ENCODE measurements at regions not wholly inside any gene's neighbourhood (a gene's known extent, or its start where the extent isn't known, plus 50 kb on each side); places are given as distances from the start of the nearest gene placed in this dataset.

- Histone ChIP-seq H3K9me2 (ENCODE audit: insufficient read depth, low read length) (no peaks in the 10 kb centered on the region), H3K27ac (ENCODE audit: low read length) (no peak overlapping the region), H3F3A (ENCODE audit: insufficient read depth, low read length, poor library complexity, severe bottlenecking) (no peaks in the 10 kb centered on the region), H3K79me2 (replicated peaks; ENCODE audit: insufficient read depth, low read length) (no peaks in the 10 kb centered on the region), H3K9me3 (ENCODE audit: low read length) (no peaks in the 10 kb centered on the region), H3K27me3 (ENCODE audit: insufficient read depth, low read depth, low read length) (no peaks in the 10 kb centered on the region), H3K4me2 (ENCODE audit: low read length) (no peak overlapping the region), H3K36me3 (ENCODE audit: insufficient read depth, low read length) (no peaks in the 10 kb centered on the region), H4K20me1 (ENCODE audit: insufficient read depth) (no peaks in the 10 kb centered on the region), H3K9ac (ENCODE audit: low read length) (no peak overlapping the region), H3K4me3 (ENCODE audit: low read length) (no peak overlapping the region), H2AFZ (ENCODE audit: low read depth, low read length) (no peak overlapping the region)
- TF ChIP-seq RAD21 (conservative IDR thresholded peaks at IDR 0.05) (no peak), EP300 (conservative IDR thresholded peaks at IDR 0.05; ENCODE audit: poor library complexity, severe bottlenecking) (no peak), SMC3 (conservative IDR thresholded peaks at IDR 0.05; ENCODE audit: poor library complexity) (no peak), EZH2 (IDR thresholded peaks at IDR 0.05; ENCODE audit: borderline replicate concordance, insufficient read depth, low read length, poor library complexity, severe bottlenecking) (no peak), MXI1 (conservative IDR thresholded peaks at IDR 0.05; ENCODE audit: poor library complexity, severe bottlenecking) (no peak), POLR2AphosphoS5 (IDR thresholded peaks at IDR 0.05) (no peak), TAF1 (IDR thresholded peaks at IDR 0.05; ENCODE audit: low read depth) (no peak)
- TF ChIP-seq, protein P1, sequence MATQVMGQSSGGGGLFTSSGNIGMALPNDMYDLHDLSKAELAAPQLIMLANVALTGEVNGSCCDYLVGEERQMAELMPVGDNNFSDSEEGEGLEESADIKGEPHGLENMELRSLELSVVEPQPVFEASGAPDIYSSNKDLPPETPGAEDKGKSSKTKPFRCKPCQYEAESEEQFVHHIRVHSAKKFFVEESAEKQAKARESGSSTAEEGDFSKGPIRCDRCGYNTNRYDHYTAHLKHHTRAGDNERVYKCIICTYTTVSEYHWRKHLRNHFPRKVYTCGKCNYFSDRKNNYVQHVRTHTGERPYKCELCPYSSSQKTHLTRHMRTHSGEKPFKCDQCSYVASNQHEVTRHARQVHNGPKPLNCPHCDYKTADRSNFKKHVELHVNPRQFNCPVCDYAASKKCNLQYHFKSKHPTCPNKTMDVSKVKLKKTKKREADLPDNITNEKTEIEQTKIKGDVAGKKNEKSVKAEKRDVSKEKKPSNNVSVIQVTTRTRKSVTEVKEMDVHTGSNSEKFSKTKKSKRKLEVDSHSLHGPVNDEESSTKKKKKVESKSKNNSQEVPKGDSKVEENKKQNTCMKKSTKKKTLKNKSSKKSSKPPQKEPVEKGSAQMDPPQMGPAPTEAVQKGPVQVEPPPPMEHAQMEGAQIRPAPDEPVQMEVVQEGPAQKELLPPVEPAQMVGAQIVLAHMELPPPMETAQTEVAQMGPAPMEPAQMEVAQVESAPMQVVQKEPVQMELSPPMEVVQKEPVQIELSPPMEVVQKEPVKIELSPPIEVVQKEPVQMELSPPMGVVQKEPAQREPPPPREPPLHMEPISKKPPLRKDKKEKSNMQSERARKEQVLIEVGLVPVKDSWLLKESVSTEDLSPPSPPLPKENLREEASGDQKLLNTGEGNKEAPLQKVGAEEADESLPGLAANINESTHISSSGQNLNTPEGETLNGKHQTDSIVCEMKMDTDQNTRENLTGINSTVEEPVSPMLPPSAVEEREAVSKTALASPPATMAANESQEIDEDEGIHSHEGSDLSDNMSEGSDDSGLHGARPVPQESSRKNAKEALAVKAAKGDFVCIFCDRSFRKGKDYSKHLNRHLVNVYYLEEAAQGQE (IDR thresholded peaks at IDR 0.05; ENCODE audit: borderline replicate concordance): no peak
- TF ChIP-seq, protein P2, sequence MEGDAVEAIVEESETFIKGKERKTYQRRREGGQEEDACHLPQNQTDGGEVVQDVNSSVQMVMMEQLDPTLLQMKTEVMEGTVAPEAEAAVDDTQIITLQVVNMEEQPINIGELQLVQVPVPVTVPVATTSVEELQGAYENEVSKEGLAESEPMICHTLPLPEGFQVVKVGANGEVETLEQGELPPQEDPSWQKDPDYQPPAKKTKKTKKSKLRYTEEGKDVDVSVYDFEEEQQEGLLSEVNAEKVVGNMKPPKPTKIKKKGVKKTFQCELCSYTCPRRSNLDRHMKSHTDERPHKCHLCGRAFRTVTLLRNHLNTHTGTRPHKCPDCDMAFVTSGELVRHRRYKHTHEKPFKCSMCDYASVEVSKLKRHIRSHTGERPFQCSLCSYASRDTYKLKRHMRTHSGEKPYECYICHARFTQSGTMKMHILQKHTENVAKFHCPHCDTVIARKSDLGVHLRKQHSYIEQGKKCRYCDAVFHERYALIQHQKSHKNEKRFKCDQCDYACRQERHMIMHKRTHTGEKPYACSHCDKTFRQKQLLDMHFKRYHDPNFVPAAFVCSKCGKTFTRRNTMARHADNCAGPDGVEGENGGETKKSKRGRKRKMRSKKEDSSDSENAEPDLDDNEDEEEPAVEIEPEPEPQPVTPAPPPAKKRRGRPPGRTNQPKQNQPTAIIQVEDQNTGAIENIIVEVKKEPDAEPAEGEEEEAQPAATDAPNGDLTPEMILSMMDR (IDR thresholded peaks at IDR 0.05; ENCODE audit: poor library complexity, severe bottlenecking): no peak
These were observed 479.0 kb downstream of the NPHP4 start for GRCh38 chr1:5513179-5513578.

GRCh38 chr1:5511381-5512097 is 480.7 kb downstream of the NPHP4 start:
- Histone ChIP-seq H3K36me3 (ENCODE audit: insufficient read depth, low read length) (no peaks in the 10 kb centered on the region), H3K4me3 (ENCODE audit: low read length) (no peak overlapping the region), H3K9ac (ENCODE audit: low read length) (no peak overlapping the region), H3K27me3 (ENCODE audit: insufficient read depth, low read depth, low read length) (no peaks in the 10 kb centered on the region), H3K79me2 (replicated peaks; ENCODE audit: insufficient read depth, low read length) (no peaks in the 10 kb centered on the region), H3K9me3 (ENCODE audit: low read length) (no peaks in the 10 kb centered on the region), H3K27ac (ENCODE audit: low read length) (no peak overlapping the region), H2AFZ (ENCODE audit: low read depth, low read length) (no peak overlapping the region), H3F3A (ENCODE audit: insufficient read depth, low read length, poor library complexity, severe bottlenecking) (no peaks in the 10 kb centered on the region), H3K9me2 (ENCODE audit: insufficient read depth, low read length) (no peaks in the 10 kb centered on the region), H3K4me2 (ENCODE audit: low read length) (no peak overlapping the region), H4K20me1 (ENCODE audit: insufficient read depth) (no peaks in the 10 kb centered on the region)
- no peak for TF ChIP-seq SMC3 (conservative IDR thresholded peaks at IDR 0.05; ENCODE audit: poor library complexity)
- no peak for TF ChIP-seq TAF1 (IDR thresholded peaks at IDR 0.05; ENCODE audit: low read depth)
- TF ChIP-seq RAD21 (conservative IDR thresholded peaks at IDR 0.05): no peak
- TF ChIP-seq MXI1 (conservative IDR thresholded peaks at IDR 0.05; ENCODE audit: poor library complexity, severe bottlenecking): no peak
- TF ChIP-seq, protein P1 (IDR thresholded peaks at IDR 0.05; ENCODE audit: borderline replicate concordance): no peak
- no peak for TF ChIP-seq EZH2 (IDR thresholded peaks at IDR 0.05; ENCODE audit: borderline replicate concordance, insufficient read depth, low read length, poor library complexity, severe bottlenecking)
- TF ChIP-seq, protein P2 (IDR thresholded peaks at IDR 0.05; ENCODE audit: poor library complexity, severe bottlenecking): no peak
- no peak for TF ChIP-seq EP300 (conservative IDR thresholded peaks at IDR 0.05; ENCODE audit: poor library complexity, severe bottlenecking)
